Progenitor cell of endocrine pancreas (in vitro differentiated cells): ENCODE measurements at regions not wholly inside any gene's neighbourhood (a gene's known extent, or its start where the extent isn't known, plus 50 kb on each side); places are given as distances from the start of the nearest gene placed in this dataset.

Experiments
- DNase-seq: peaks from one replicate; pipeline ENCODE4 v3.0.0; 2021; ENCODE audit warnings: low spot score; ENCODE audit not compliant: unreplicated experiment
- H3K27ac Mint-ChIP-seq: 2 replicates; pipeline ENCODE4 v1.8.0; 2021; ENCODE audit warnings: mild to moderate bottlenecking, moderate library complexity, mixed read lengths
- H3K27me3 Mint-ChIP-seq: 2 replicates; pipeline ENCODE4 v1.8.0; 2021; ENCODE audit warnings: mixed read lengths
- H3K36me3 Mint-ChIP-seq: 2 replicates; pipeline ENCODE4 v1.8.0; 2022; ENCODE audit warnings: mixed read lengths; ENCODE audit not compliant: insufficient read depth
- H3K4me1 Mint-ChIP-seq: 2 replicates; pipeline ENCODE4 v1.8.0; 2021; ENCODE audit warnings: low read depth, mixed read lengths
- H3K4me3 Mint-ChIP-seq: 2 replicates; pipeline ENCODE4 v1.8.0; 2021; ENCODE audit warnings: low read depth, mild to moderate bottlenecking, moderate library complexity, mixed read lengths
- H3K9me3 Mint-ChIP-seq: 2 replicates; pipeline ENCODE4 v1.8.0; 2021; ENCODE audit warnings: low read depth, mixed read lengths
- TF ChIP-seq, protein P1 (sequence below): fragments of 200-600 bp; sonication (generic); IDR thresholded peaks from one replicate; pipeline ENCODE4 v1.5.0; 2021; ENCODE audit warnings: antibody characterized with exemption, mild to moderate bottlenecking; ENCODE audit not compliant: unreplicated experiment

- TF ChIP-seq, protein P1, sequence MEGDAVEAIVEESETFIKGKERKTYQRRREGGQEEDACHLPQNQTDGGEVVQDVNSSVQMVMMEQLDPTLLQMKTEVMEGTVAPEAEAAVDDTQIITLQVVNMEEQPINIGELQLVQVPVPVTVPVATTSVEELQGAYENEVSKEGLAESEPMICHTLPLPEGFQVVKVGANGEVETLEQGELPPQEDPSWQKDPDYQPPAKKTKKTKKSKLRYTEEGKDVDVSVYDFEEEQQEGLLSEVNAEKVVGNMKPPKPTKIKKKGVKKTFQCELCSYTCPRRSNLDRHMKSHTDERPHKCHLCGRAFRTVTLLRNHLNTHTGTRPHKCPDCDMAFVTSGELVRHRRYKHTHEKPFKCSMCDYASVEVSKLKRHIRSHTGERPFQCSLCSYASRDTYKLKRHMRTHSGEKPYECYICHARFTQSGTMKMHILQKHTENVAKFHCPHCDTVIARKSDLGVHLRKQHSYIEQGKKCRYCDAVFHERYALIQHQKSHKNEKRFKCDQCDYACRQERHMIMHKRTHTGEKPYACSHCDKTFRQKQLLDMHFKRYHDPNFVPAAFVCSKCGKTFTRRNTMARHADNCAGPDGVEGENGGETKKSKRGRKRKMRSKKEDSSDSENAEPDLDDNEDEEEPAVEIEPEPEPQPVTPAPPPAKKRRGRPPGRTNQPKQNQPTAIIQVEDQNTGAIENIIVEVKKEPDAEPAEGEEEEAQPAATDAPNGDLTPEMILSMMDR: no peak
- Mint-ChIP-seq H3K9me3 (no peaks in the 10 kb centered on the region), H3K36me3 (no peaks in the 10 kb centered on the region)
These were observed 119.8 kb upstream of the SLC25A33 start for GRCh38 chr1:9419369-9420041.

GRCh38 chr1:9420835-9421532 is 118.3 kb upstream of the SLC25A33 start:
- peaks cover 6% of the 10 kb centered on the region for H3K27me3 Mint-ChIP-seq
- no peak overlapping the region for H3K4me3 Mint-ChIP-seq
- H3K27ac Mint-ChIP-seq: peak overlapping the region; percentile 41
- H3K36me3 Mint-ChIP-seq: no peaks in the 10 kb centered on the region
- H3K4me1 Mint-ChIP-seq: no peaks in the 10 kb centered on the region
- DNase-seq: no peak
- TF ChIP-seq, protein P1: no peak
- no peaks in the 10 kb centered on the region for H3K9me3 Mint-ChIP-seq

More at GRCh38 chr1:9419369-9420041, 119.8 kb upstream of the SLC25A33 start:
- Mint-ChIP-seq H3K4me1 (no peaks in the 10 kb centered on the region), H3K27ac (no peak overlapping the region), H3K4me3 (no peak overlapping the region), H3K27me3 (peaks cover 6% of the 10 kb centered on the region)
- no peak for DNase-seq

DNA sequence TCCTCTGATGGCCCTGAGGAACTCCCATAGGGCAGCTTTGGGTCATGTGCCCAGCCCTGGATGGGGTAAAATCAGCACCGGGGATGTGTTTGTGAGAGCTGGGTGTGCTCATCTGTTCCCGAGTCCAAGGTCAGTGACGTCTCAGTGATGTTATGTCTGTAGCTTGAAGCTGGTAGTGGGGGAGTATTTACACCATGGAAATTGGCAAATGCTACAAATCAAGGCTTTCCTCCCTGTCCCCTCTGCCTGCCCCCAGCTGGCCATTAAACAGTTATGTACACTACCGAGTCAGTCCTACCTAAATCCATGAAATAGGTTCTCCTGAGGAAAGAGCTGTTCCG is 117.8 kb upstream of the SLC25A33 start:
- DNase-seq: no peak
- no peaks in the 10 kb centered on the region for H3K36me3 Mint-ChIP-seq
- H3K4me3 Mint-ChIP-seq: no peak overlapping the region
- H3K27me3 Mint-ChIP-seq: peaks cover 6% of the 10 kb centered on the region
- peak overlapping the region; percentile 41 for H3K27ac Mint-ChIP-seq
- TF ChIP-seq, protein P1: no peak
- H3K9me3 Mint-ChIP-seq: no peaks in the 10 kb centered on the region
- no peaks in the 10 kb centered on the region for H3K4me1 Mint-ChIP-seq

DNA sequence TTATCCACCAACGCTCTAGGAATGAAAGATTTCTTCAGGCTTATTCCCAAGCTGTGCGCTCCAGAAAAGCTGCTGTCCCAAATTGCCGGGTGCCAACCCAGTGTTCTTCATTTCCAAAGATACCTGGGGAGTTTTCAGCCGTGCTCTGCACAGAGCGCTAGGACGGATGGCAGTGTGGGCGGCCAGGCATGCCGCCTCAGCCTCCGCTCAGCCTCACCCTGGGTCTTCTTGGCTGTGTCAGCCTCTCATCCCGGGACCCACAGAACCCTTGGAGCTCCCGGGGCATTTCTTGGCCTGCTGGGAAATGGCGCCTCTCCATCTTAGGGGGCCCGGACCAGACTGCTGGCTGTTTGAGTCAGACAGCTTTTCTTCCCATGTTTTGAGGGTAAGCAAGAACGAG is 116.9 kb upstream of the SLC25A33 start:
- no peaks in the 10 kb centered on the region for H3K9me3 Mint-ChIP-seq
- peaks cover 6% of the 10 kb centered on the region for H3K27me3 Mint-ChIP-seq
- H3K4me1 Mint-ChIP-seq: no peaks in the 10 kb centered on the region
- no peak for DNase-seq
- H3K27ac Mint-ChIP-seq: no peak overlapping the region
- TF ChIP-seq, protein P1: no peak
- no peaks in the 10 kb centered on the region for H3K36me3 Mint-ChIP-seq
- no peak overlapping the region for H3K4me3 Mint-ChIP-seq

DNA sequence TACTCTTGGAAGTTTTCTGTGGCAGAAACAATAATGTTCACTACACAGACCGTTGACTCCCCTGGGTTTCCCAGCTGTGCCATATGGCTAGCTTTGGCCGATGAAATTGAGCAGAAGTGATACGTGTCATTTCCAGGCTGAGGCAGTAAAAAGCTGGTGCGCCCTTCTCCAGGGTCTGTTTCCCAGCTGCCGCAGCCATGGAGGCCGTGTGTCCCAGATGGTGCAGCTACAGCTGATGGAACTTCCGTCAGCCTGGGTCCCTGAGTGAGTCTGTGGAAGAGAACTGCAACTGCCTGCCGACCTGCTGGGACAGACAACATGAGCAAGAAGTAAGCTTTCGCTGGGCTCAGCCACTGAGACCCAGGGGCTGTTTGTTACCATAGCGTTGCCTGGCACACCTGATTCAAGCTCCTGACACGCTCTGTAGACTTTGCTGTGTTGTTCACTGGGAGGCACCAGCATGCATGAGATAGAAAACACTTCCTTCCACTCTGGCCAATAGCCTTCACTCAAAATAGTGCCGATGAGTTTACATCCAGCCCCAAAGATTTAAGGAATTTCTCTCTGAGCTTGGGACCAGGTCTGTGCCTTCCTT is 116.3 kb upstream of the SLC25A33 start:
- DNase-seq: no peak
- TF ChIP-seq, protein P1: no peak
- Mint-ChIP-seq H3K4me3 (no peak overlapping the region), H3K4me1 (no peaks in the 10 kb centered on the region), H3K27me3 (peaks cover 6% of the 10 kb centered on the region), H3K36me3 (no peaks in the 10 kb centered on the region), H3K9me3 (no peaks in the 10 kb centered on the region), H3K27ac (no peak overlapping the region)
